ENCODE measurements at regions not wholly inside any gene's neighbourhood (a gene's known extent, or its start where the extent isn't known, plus 50 kb on each side); places are given as distances from the start of the nearest gene placed in this dataset.

DNA sequence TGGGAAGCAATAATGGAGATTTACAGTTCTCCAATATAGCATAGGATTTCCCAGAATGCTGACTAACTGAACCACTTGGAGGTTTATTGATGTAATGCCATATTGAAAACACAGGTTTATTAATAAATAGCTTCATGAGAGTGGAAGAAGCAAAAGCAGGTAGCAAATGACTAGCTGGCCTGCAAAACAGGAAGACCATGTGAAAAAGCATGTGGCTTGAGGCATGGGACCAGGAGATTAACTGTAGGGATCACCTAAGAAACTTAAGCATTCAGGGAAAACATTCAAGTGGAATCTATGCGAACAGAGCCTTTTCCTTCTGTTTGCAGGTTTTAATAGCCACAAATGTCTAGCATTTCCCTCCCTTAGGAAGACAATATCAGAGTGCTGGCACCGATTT lies 679.7 kb downstream of the ZEB2 start:
- 11% methylated on average over 2 of the region's 2 CpGs for WGBS (ENCODE audit: insufficient coverage, low coverage, missing lambda C conversion rate)
- no peaks in the 10 kb centered on the region for H3K9me1 ChIP-seq (ENCODE audit: control insufficient read depth, insufficient read depth, low read length)
- H4K20me1 ChIP-seq (replicated peaks; ENCODE audit: control insufficient read depth, insufficient read depth, low read length): no peaks in the 10 kb centered on the region
- ATAC-seq (no peak), FAIRE-seq (no peak), DNase-seq (ENCODE audit: extremely low read depth in 1 of 4, low spot score in 3 of 4) (no peak)
- TF ChIP-seq, protein P1, sequence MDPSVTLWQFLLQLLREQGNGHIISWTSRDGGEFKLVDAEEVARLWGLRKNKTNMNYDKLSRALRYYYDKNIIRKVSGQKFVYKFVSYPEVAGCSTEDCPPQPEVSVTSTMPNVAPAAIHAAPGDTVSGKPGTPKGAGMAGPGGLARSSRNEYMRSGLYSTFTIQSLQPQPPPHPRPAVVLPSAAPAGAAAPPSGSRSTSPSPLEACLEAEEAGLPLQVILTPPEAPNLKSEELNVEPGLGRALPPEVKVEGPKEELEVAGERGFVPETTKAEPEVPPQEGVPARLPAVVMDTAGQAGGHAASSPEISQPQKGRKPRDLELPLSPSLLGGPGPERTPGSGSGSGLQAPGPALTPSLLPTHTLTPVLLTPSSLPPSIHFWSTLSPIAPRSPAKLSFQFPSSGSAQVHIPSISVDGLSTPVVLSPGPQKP (CRISPR knock-in tag; IDR thresholded peaks at IDR 0.05): no peak
- TF ChIP-seq CSDE1 (IDR thresholded peaks at IDR 0.05): no peak
- TF ChIP-seq, protein P2, sequence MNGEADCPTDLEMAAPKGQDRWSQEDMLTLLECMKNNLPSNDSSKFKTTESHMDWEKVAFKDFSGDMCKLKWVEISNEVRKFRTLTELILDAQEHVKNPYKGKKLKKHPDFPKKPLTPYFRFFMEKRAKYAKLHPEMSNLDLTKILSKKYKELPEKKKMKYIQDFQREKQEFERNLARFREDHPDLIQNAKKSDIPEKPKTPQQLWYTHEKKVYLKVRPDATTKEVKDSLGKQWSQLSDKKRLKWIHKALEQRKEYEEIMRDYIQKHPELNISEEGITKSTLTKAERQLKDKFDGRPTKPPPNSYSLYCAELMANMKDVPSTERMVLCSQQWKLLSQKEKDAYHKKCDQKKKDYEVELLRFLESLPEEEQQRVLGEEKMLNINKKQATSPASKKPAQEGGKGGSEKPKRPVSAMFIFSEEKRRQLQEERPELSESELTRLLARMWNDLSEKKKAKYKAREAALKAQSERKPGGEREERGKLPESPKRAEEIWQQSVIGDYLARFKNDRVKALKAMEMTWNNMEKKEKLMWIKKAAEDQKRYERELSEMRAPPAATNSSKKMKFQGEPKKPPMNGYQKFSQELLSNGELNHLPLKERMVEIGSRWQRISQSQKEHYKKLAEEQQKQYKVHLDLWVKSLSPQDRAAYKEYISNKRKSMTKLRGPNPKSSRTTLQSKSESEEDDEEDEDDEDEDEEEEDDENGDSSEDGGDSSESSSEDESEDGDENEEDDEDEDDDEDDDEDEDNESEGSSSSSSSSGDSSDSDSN (IDR thresholded peaks at IDR 0.05; ENCODE audit: borderline replicate concordance in 1 of 2, low read depth in 2 of 2, low read length in 2 of 2): no peak
- TF ChIP-seq PHB2 (IDR thresholded peaks at IDR 0.05; ENCODE audit: low read depth): no peak
- TF ChIP-seq DNMT1 (IDR thresholded peaks at IDR 0.05): no peak
- TF ChIP-seq HMGN3 (IDR thresholded peaks at IDR 0.05; ENCODE audit: borderline replicate concordance, extremely low read depth, insufficient read length, low read depth, low read length): no peak
- TF ChIP-seq HSF4 (CRISPR knock-in tag; IDR thresholded peaks at IDR 0.05; ENCODE audit: borderline replicate concordance): no peak
- TF ChIP-seq RBM17 (IDR thresholded peaks at IDR 0.05; ENCODE audit: borderline replicate concordance, low read depth, low read length): no peak
- no peak for TF ChIP-seq NFYB (IDR thresholded peaks at IDR 0.05; ENCODE audit: extremely low read depth, insufficient read length)
- TF ChIP-seq ZKSCAN3 (CRISPR knock-in tag; IDR thresholded peaks at IDR 0.05): no peak
- TF ChIP-seq SPI1 (IDR thresholded peaks at IDR 0.05; ENCODE audit: borderline replicate concordance, low read depth, low read length): no peak
- TF ChIP-seq, protein P3, sequence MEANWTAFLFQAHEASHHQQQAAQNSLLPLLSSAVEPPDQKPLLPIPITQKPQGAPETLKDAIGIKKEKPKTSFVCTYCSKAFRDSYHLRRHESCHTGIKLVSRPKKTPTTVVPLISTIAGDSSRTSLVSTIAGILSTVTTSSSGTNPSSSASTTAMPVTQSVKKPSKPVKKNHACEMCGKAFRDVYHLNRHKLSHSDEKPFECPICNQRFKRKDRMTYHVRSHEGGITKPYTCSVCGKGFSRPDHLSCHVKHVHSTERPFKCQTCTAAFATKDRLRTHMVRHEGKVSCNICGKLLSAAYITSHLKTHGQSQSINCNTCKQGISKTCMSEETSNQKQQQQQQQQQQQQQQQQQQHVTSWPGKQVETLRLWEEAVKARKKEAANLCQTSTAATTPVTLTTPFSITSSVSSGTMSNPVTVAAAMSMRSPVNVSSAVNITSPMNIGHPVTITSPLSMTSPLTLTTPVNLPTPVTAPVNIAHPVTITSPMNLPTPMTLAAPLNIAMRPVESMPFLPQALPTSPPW (CRISPR knock-in tag; IDR thresholded peaks at IDR 0.05): no peak
- no peak for TF ChIP-seq NONO (IDR thresholded peaks at IDR 0.05; ENCODE audit: low read depth in 2 of 2, low read length in 1 of 2)
- TF ChIP-seq CREBBP (IDR thresholded peaks at IDR 0.05; ENCODE audit: low read depth, low read length): no peak
- TF ChIP-seq TFAM (CRISPR knock-in tag; conservative IDR thresholded peaks at IDR 0.05): no peak
- no peak for TF ChIP-seq SRSF9 (IDR thresholded peaks at IDR 0.05; ENCODE audit: borderline replicate concordance, low read depth, low read length)
- ChIA-PET CTCF (ENCODE audit: low intra/inter-chr PET ratio) (no interaction called here), POLR2A (interaction anchor here (0.6 kb wide), 1 partner anchor 21 kb away, joined by 3 read pairs; no protein-coding TSS in a partner anchor)
- no peak overlapping the region for H2AFZ ChIP-seq (ENCODE audit: low read depth, low read length)
- intact Hi-C loops (cut with micrococcal nuclease): no loop called here
- no peak overlapping the region for H3K4me2 ChIP-seq (ENCODE audit: insufficient read depth, low read length)
- no peak overlapping the region for H3K4me3 ChIP-seq
- no peaks in the 10 kb centered on the region for H3K79me2 ChIP-seq (ENCODE audit: control insufficient read depth, insufficient read depth, low read length)
- H3K27ac ChIP-seq (ENCODE audit: extremely low read depth, low read depth, low read length): no peak overlapping the region
- H3K4me1 ChIP-seq (replicated peaks in 1 of 2; ENCODE audit: control insufficient read depth in 2 of 2, insufficient read depth in 2 of 2, low read length in 2 of 2): no peaks in the 10 kb centered on the region
- H3K9me3 ChIP-seq (replicated peaks; ENCODE audit: control insufficient read depth, insufficient read depth, low read depth, low read length): no peaks in the 10 kb centered on the region
- no peak overlapping the region for H3K9ac ChIP-seq (ENCODE audit: insufficient read depth in 1 of 2, low read depth in 2 of 2, low read length in 2 of 2)
- H3K27me3 ChIP-seq (ENCODE audit: control insufficient read depth in 2 of 2, insufficient read depth in 2 of 2, low read length in 2 of 2): no peaks in the 10 kb centered on the region
- in situ Hi-C loops (cut with MboI): no loop called here
- H3K36me3 ChIP-seq (ENCODE audit: control insufficient read depth, insufficient read depth, low read length): no peaks in the 10 kb centered on the region
- no TSS peak for BruUV-seq (replicated peaks)
